ENCODE measurements at regions not wholly inside any gene's neighbourhood (a gene's known extent, or its start where the extent isn't known, plus 50 kb on each side); places are given as distances from the start of the nearest gene placed in this dataset.

DNA sequence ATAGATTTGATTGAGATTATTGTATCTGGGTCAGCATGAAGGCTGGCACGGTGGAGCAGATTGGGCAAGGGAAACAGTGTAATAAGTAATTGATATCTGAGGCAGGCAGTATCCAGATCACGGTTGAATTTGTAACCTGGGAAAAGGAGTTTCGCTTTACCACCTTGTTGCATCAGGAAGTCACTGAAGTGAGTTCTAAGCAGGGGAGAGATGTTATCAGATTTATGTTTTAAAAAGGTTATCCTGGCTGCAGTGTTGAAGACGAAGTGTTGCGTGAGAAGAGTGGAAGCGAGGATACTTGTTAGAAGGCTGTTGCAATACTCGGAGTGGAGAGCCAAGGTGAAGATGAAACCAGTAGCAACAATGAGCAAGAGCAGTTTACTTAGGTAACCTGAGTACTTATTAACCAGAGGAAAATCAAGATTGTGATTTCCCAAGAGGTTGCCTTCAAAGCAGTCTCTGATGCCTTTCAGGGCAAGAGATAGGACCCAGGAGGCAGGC, 77.8 kb downstream of the LHX9 start (continued):
- TF ChIP-seq, protein P1, sequence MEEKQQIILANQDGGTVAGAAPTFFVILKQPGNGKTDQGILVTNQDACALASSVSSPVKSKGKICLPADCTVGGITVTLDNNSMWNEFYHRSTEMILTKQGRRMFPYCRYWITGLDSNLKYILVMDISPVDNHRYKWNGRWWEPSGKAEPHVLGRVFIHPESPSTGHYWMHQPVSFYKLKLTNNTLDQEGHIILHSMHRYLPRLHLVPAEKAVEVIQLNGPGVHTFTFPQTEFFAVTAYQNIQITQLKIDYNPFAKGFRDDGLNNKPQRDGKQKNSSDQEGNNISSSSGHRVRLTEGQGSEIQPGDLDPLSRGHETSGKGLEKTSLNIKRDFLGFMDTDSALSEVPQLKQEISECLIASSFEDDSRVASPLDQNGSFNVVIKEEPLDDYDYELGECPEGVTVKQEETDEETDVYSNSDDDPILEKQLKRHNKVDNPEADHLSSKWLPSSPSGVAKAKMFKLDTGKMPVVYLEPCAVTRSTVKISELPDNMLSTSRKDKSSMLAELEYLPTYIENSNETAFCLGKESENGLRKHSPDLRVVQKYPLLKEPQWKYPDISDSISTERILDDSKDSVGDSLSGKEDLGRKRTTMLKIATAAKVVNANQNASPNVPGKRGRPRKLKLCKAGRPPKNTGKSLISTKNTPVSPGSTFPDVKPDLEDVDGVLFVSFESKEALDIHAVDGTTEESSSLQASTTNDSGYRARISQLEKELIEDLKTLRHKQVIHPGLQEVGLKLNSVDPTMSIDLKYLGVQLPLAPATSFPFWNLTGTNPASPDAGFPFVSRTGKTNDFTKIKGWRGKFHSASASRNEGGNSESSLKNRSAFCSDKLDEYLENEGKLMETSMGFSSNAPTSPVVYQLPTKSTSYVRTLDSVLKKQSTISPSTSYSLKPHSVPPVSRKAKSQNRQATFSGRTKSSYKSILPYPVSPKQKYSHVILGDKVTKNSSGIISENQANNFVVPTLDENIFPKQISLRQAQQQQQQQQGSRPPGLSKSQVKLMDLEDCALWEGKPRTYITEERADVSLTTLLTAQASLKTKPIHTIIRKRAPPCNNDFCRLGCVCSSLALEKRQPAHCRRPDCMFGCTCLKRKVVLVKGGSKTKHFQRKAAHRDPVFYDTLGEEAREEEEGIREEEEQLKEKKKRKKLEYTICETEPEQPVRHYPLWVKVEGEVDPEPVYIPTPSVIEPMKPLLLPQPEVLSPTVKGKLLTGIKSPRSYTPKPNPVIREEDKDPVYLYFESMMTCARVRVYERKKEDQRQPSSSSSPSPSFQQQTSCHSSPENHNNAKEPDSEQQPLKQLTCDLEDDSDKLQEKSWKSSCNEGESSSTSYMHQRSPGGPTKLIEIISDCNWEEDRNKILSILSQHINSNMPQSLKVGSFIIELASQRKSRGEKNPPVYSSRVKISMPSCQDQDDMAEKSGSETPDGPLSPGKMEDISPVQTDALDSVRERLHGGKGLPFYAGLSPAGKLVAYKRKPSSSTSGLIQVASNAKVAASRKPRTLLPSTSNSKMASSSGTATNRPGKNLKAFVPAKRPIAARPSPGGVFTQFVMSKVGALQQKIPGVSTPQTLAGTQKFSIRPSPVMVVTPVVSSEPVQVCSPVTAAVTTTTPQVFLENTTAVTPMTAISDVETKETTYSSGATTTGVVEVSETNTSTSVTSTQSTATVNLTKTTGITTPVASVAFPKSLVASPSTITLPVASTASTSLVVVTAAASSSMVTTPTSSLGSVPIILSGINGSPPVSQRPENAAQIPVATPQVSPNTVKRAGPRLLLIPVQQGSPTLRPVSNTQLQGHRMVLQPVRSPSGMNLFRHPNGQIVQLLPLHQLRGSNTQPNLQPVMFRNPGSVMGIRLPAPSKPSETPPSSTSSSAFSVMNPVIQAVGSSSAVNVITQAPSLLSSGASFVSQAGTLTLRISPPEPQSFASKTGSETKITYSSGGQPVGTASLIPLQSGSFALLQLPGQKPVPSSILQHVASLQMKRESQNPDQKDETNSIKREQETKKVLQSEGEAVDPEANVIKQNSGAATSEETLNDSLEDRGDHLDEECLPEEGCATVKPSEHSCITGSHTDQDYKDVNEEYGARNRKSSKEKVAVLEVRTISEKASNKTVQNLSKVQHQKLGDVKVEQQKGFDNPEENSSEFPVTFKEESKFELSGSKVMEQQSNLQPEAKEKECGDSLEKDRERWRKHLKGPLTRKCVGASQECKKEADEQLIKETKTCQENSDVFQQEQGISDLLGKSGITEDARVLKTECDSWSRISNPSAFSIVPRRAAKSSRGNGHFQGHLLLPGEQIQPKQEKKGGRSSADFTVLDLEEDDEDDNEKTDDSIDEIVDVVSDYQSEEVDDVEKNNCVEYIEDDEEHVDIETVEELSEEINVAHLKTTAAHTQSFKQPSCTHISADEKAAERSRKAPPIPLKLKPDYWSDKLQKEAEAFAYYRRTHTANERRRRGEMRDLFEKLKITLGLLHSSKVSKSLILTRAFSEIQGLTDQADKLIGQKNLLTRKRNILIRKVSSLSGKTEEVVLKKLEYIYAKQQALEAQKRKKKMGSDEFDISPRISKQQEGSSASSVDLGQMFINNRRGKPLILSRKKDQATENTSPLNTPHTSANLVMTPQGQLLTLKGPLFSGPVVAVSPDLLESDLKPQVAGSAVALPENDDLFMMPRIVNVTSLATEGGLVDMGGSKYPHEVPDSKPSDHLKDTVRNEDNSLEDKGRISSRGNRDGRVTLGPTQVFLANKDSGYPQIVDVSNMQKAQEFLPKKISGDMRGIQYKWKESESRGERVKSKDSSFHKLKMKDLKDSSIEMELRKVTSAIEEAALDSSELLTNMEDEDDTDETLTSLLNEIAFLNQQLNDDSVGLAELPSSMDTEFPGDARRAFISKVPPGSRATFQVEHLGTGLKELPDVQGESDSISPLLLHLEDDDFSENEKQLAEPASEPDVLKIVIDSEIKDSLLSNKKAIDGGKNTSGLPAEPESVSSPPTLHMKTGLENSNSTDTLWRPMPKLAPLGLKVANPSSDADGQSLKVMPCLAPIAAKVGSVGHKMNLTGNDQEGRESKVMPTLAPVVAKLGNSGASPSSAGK (IDR thresholded peaks at IDR 0.05), result no peak
- no peak for TF ChIP-seq ZNF212 (CRISPR knock-in tag; IDR thresholded peaks at IDR 0.05)
- TF ChIP-seq, protein P2, sequence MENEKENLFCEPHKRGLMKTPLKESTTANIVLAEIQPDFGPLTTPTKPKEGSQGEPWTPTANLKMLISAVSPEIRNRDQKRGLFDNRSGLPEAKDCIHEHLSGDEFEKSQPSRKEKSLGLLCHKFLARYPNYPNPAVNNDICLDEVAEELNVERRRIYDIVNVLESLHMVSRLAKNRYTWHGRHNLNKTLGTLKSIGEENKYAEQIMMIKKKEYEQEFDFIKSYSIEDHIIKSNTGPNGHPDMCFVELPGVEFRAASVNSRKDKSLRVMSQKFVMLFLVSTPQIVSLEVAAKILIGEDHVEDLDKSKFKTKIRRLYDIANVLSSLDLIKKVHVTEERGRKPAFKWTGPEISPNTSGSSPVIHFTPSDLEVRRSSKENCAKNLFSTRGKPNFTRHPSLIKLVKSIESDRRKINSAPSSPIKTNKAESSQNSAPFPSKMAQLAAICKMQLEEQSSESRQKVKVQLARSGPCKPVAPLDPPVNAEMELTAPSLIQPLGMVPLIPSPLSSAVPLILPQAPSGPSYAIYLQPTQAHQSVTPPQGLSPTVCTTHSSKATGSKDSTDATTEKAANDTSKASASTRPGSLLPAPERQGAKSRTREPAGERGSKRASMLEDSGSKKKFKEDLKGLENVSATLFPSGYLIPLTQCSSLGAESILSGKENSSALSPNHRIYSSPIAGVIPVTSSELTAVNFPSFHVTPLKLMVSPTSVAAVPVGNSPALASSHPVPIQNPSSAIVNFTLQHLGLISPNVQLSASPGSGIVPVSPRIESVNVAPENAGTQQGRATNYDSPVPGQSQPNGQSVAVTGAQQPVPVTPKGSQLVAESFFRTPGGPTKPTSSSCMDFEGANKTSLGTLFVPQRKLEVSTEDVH (IDR thresholded peaks at IDR 0.05; ENCODE audit: low read depth, partially characterized antibody), result peak; percentile 12
- TF ChIP-seq MAFF (IDR thresholded peaks at IDR 0.05; ENCODE audit: low read length), result no peak
- TF ChIP-seq ZNF274 (IDR thresholded peaks at IDR 0.05; ENCODE audit: borderline replicate concordance, low read depth, low read length), result no peak
- peak; percentile 62; the same call in 1 of the 2 replicates for TF ChIP-seq SMARCA4 (IDR thresholded peaks at IDR 0.05)
- TF ChIP-seq, protein P3, sequence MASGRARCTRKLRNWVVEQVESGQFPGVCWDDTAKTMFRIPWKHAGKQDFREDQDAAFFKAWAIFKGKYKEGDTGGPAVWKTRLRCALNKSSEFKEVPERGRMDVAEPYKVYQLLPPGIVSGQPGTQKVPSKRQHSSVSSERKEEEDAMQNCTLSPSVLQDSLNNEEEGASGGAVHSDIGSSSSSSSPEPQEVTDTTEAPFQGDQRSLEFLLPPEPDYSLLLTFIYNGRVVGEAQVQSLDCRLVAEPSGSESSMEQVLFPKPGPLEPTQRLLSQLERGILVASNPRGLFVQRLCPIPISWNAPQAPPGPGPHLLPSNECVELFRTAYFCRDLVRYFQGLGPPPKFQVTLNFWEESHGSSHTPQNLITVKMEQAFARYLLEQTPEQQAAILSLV (tag; IDR thresholded peaks at IDR 0.05), result 0 out of 2 replicates have a peak, but pooled peaks have one; percentile 74
- 0 out of 2 replicates have a peak, but pooled peaks have one; percentile 41 for TF ChIP-seq ZNF24 (IDR thresholded peaks at IDR 0.05)
- TF ChIP-seq, protein P4, sequence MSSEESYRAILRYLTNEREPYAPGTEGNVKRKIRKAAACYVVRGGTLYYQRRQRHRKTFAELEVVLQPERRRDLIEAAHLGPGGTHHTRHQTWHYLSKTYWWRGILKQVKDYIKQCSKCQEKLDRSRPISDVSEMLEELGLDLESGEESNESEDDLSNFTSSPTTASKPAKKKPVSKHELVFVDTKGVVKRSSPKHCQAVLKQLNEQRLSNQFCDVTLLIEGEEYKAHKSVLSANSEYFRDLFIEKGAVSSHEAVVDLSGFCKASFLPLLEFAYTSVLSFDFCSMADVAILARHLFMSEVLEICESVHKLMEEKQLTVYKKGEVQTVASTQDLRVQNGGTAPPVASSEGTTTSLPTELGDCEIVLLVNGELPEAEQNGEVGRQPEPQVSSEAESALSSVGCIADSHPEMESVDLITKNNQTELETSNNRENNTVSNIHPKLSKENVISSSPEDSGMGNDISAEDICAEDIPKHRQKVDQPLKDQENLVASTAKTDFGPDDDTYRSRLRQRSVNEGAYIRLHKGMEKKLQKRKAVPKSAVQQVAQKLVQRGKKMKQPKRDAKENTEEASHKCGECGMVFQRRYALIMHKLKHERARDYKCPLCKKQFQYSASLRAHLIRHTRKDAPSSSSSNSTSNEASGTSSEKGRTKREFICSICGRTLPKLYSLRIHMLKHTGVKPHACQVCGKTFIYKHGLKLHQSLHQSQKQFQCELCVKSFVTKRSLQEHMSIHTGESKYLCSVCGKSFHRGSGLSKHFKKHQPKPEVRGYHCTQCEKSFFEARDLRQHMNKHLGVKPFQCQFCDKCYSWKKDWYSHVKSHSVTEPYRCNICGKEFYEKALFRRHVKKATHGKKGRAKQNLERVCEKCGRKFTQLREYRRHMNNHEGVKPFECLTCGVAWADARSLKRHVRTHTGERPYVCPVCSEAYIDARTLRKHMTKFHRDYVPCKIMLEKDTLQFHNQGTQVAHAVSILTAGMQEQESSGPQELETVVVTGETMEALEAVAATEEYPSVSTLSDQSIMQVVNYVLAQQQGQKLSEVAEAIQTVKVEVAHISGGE (CRISPR knock-in tag; IDR thresholded peaks at IDR 0.05), result no peak

All from K562 (cell line).